Vagina (tissue), 2 donors: ENCODE measurements at regions not wholly inside any gene's neighbourhood (a gene's known extent, or its start where the extent isn't known, plus 50 kb on each side); places are given as distances from the start of the nearest gene placed in this dataset.

ENCODE experiments used
- POLR2AphosphoS5 ChIP-seq, 2 donors: sonication (generic); formaldehyde crosslinking; IDR thresholded peaks; one replicate each; pipeline ENCODE4 v1.9.0; 2017; ENCODE audit warnings: antibody characterized with exemption in 2 of 2, mild to moderate bottlenecking in 2 of 2, low read depth in 1 of 2; ENCODE audit not compliant: insufficient read depth in 1 of 2
- TF ChIP-seq, protein P1 (sequence below), 3 experiments: fragments of 450-650 bp in 2 of 3; fragments of 200-600 bp in 1 of 3; sonication (generic) in 1 of 3; IDR thresholded peaks; one replicate each; pipeline ENCODE4 v1.5.1; 2017 to 2019; ENCODE audit warnings: antibody characterized with exemption in 3 of 3, mild to moderate bottlenecking in 2 of 3, moderate library complexity in 2 of 3

GRCh38 chr10:78891741-78892140 is 177.0 kb upstream of the ZMIZ1 start:
- TF ChIP-seq, protein P1, sequence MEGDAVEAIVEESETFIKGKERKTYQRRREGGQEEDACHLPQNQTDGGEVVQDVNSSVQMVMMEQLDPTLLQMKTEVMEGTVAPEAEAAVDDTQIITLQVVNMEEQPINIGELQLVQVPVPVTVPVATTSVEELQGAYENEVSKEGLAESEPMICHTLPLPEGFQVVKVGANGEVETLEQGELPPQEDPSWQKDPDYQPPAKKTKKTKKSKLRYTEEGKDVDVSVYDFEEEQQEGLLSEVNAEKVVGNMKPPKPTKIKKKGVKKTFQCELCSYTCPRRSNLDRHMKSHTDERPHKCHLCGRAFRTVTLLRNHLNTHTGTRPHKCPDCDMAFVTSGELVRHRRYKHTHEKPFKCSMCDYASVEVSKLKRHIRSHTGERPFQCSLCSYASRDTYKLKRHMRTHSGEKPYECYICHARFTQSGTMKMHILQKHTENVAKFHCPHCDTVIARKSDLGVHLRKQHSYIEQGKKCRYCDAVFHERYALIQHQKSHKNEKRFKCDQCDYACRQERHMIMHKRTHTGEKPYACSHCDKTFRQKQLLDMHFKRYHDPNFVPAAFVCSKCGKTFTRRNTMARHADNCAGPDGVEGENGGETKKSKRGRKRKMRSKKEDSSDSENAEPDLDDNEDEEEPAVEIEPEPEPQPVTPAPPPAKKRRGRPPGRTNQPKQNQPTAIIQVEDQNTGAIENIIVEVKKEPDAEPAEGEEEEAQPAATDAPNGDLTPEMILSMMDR (IDR thresholded peaks at IDR 0.05), result no peak
- no peak for TF ChIP-seq POLR2AphosphoS5 (IDR thresholded peaks at IDR 0.05; ENCODE audit: insufficient read depth in 1 of 2, low read depth in 1 of 2)
